ENCODE measurements at regions not wholly inside any gene's neighbourhood (a gene's known extent, or its start where the extent isn't known, plus 50 kb on each side); places are given as distances from the start of the nearest gene placed in this dataset.

- no peaks in the 10 kb centered on the region for H3K36me3 ChIP-seq (ENCODE audit: control insufficient read depth in 2 of 2, insufficient read depth in 2 of 2, low read length in 1 of 2)
- 29% methylated on average over 20 of the region's 20 CpGs for WGBS
- H3K27me3 ChIP-seq (ENCODE audit: control insufficient read depth in 2 of 2, insufficient read depth in 1 of 2, low read length in 1 of 2) = no peaks in the 10 kb centered on the region
- H3K27ac ChIP-seq (ENCODE audit: low read depth in 1 of 2, low read length in 1 of 2) = peak overlapping the region; percentile 85 to 87
- peak overlapping the region; percentile 41 to 42 for H3K4me3 ChIP-seq (ENCODE audit: low read length in 2 of 2)
- H3K9me3 ChIP-seq (ENCODE audit: control insufficient read depth in 2 of 2, insufficient read depth in 1 of 2, low read length in 1 of 2) = no peaks in the 10 kb centered on the region
- DNase-seq (ENCODE audit: low read depth in 6 of 9, low spot score in 9 of 9) = peak; percentile 53 to 90 (median 73)
- H3K4me1 ChIP-seq (ENCODE audit: control insufficient read depth in 2 of 2, insufficient read depth in 2 of 2, low read length in 2 of 2) = peaks cover 32 to 63% of the 10 kb centered on the region in 2 donors
Measured at GRCh38 chr15:70559265-70560239, 203.8 kb downstream of the UACA start.

- no peaks in the 10 kb centered on the region for H3K27me3 ChIP-seq (ENCODE audit: control insufficient read depth in 2 of 2, insufficient read depth in 1 of 2, low read length in 1 of 2)
- H3K9me3 ChIP-seq (ENCODE audit: control insufficient read depth in 2 of 2, insufficient read depth in 1 of 2, low read length in 1 of 2) = no peaks in the 10 kb centered on the region
- peak in 2 of 9 donors; percentile 33 to 51 for DNase-seq (ENCODE audit: low read depth in 6 of 9, low spot score in 9 of 9)
- peak overlapping the region; percentile 85 to 87 for H3K27ac ChIP-seq (ENCODE audit: low read depth in 1 of 2, low read length in 1 of 2)
- H3K36me3 ChIP-seq (ENCODE audit: control insufficient read depth in 2 of 2, insufficient read depth in 2 of 2, low read length in 1 of 2) = no peaks in the 10 kb centered on the region
- H3K4me3 ChIP-seq (ENCODE audit: low read length in 2 of 2) = peak overlapping the region; percentile 41 to 42
- 78% methylated on average over 10 of the region's 10 CpGs for WGBS
- peaks cover 32 to 63% of the 10 kb centered on the region in 2 donors for H3K4me1 ChIP-seq (ENCODE audit: control insufficient read depth in 2 of 2, insufficient read depth in 2 of 2, low read length in 2 of 2)
Measured at GRCh38 chr15:70558406-70559264, 204.7 kb downstream of the UACA start.

GRCh38 chr15:70557521-70558258, 205.7 kb downstream of the UACA start:
- WGBS = 83% methylated on average over 3 of the region's 3 CpGs
- Histone ChIP-seq H3K27ac (ENCODE audit: low read depth in 1 of 2, low read length in 1 of 2) (peak overlapping the region; percentile 61 to 71), H3K4me3 (ENCODE audit: low read length in 2 of 2) (peak overlapping the region in 1 of 2 donors; percentile 41), H3K9me3 (ENCODE audit: control insufficient read depth in 2 of 2, insufficient read depth in 1 of 2, low read length in 1 of 2) (no peaks in the 10 kb centered on the region), H3K36me3 (ENCODE audit: control insufficient read depth in 2 of 2, insufficient read depth in 2 of 2, low read length in 1 of 2) (no peaks in the 10 kb centered on the region), H3K27me3 (ENCODE audit: control insufficient read depth in 2 of 2, insufficient read depth in 1 of 2, low read length in 1 of 2) (no peaks in the 10 kb centered on the region), H3K4me1 (ENCODE audit: control insufficient read depth in 2 of 2, insufficient read depth in 2 of 2, low read length in 2 of 2) (peaks cover 32 to 63% of the 10 kb centered on the region in 2 donors)
- peak in 1 of 9 donors; percentile 39 for DNase-seq (ENCODE audit: low read depth in 6 of 9, low spot score in 9 of 9)

- peak overlapping the region in 1 of 2 donors; percentile 61 for H3K27ac ChIP-seq (ENCODE audit: low read depth in 1 of 2, low read length in 1 of 2)
- H3K4me3 ChIP-seq (ENCODE audit: low read length in 2 of 2) = no peak overlapping the region
- WGBS = 57% methylated on average over 7 of the region's 7 CpGs
- DNase-seq (ENCODE audit: low read depth in 6 of 9, low spot score in 9 of 9) = peak in 1 of 9 donors; percentile 54
- no peaks in the 10 kb centered on the region for H3K9me3 ChIP-seq (ENCODE audit: control insufficient read depth in 2 of 2, insufficient read depth in 1 of 2, low read length in 1 of 2)
- H3K27me3 ChIP-seq (ENCODE audit: control insufficient read depth in 2 of 2, insufficient read depth in 1 of 2, low read length in 1 of 2) = no peaks in the 10 kb centered on the region
- peaks cover 32 to 63% of the 10 kb centered on the region in 2 donors for H3K4me1 ChIP-seq (ENCODE audit: control insufficient read depth in 2 of 2, insufficient read depth in 2 of 2, low read length in 2 of 2)
- H3K36me3 ChIP-seq (ENCODE audit: control insufficient read depth in 2 of 2, insufficient read depth in 2 of 2, low read length in 1 of 2) = no peaks in the 10 kb centered on the region
Measured at GRCh38 chr15:70556779-70557178, 206.6 kb downstream of the UACA start.

- no peak for DNase-seq (ENCODE audit: low read depth in 6 of 9, low spot score in 9 of 9)
- H3K4me1 ChIP-seq (ENCODE audit: control insufficient read depth in 2 of 2, insufficient read depth in 2 of 2, low read length in 2 of 2) = peaks cover 32 to 61% of the 10 kb centered on the region in 2 donors
- WGBS = 93% methylated on average over 4 of the region's 4 CpGs
- H3K9me3 ChIP-seq (ENCODE audit: control insufficient read depth in 2 of 2, insufficient read depth in 1 of 2, low read length in 1 of 2) = no peaks in the 10 kb centered on the region
- no peaks in the 10 kb centered on the region for H3K27me3 ChIP-seq (ENCODE audit: control insufficient read depth in 2 of 2, insufficient read depth in 1 of 2, low read length in 1 of 2)
- no peak overlapping the region for H3K4me3 ChIP-seq (ENCODE audit: low read length in 2 of 2)
- H3K36me3 ChIP-seq (ENCODE audit: control insufficient read depth in 2 of 2, insufficient read depth in 2 of 2, low read length in 1 of 2) = no peaks in the 10 kb centered on the region
- peak overlapping the region; percentile 61 to 72 for H3K27ac ChIP-seq (ENCODE audit: low read depth in 1 of 2, low read length in 1 of 2)
Measured at GRCh38 chr15:70556151-70556741, 207.1 kb downstream of the UACA start.

GRCh38 chr15:70555713-70556112, 207.6 kb downstream of the UACA start:
- no peak overlapping the region for H3K4me3 ChIP-seq (ENCODE audit: low read length in 2 of 2)
- WGBS = 68% methylated on average over 3 of the region's 3 CpGs
- no peaks in the 10 kb centered on the region for H3K36me3 ChIP-seq (ENCODE audit: control insufficient read depth in 2 of 2, insufficient read depth in 2 of 2, low read length in 1 of 2)
- no peaks in the 10 kb centered on the region for H3K9me3 ChIP-seq (ENCODE audit: control insufficient read depth in 2 of 2, insufficient read depth in 1 of 2, low read length in 1 of 2)
- peak overlapping the region; percentile 19 to 21 for H3K27ac ChIP-seq (ENCODE audit: low read depth in 1 of 2, low read length in 1 of 2)
- H3K27me3 ChIP-seq (ENCODE audit: control insufficient read depth in 2 of 2, insufficient read depth in 1 of 2, low read length in 1 of 2) = no peaks in the 10 kb centered on the region
- DNase-seq (ENCODE audit: low read depth in 6 of 9, low spot score in 9 of 9) = peak in 2 of 9 donors; percentile 48 to 64
- H3K4me1 ChIP-seq (ENCODE audit: control insufficient read depth in 2 of 2, insufficient read depth in 2 of 2, low read length in 2 of 2) = peaks cover 32 to 56% of the 10 kb centered on the region in 2 donors

- Histone ChIP-seq H3K27me3 (ENCODE audit: control insufficient read depth in 2 of 2, insufficient read depth in 1 of 2, low read length in 1 of 2) (no peaks in the 10 kb centered on the region), H3K4me3 (ENCODE audit: low read length in 2 of 2) (no peak overlapping the region), H3K36me3 (ENCODE audit: control insufficient read depth in 2 of 2, insufficient read depth in 2 of 2, low read length in 1 of 2) (no peaks in the 10 kb centered on the region), H3K4me1 (ENCODE audit: control insufficient read depth in 2 of 2, insufficient read depth in 2 of 2, low read length in 2 of 2) (no peaks in the 10 kb centered on the region), H3K9me3 (ENCODE audit: control insufficient read depth in 2 of 2, insufficient read depth in 1 of 2, low read length in 1 of 2) (no peaks in the 10 kb centered on the region), H3K27ac (ENCODE audit: low read depth in 1 of 2, low read length in 1 of 2) (no peak overlapping the region)
- DNase-seq (ENCODE audit: low read depth in 6 of 9, low spot score in 9 of 9) = no peak
Measured at GRCh38 chr15:70547846-70548487, 215.4 kb downstream of the UACA start.

GRCh38 chr15:70545526-70545925, 217.8 kb downstream of the UACA start:
- Histone ChIP-seq H3K9me3 (ENCODE audit: control insufficient read depth in 2 of 2, insufficient read depth in 1 of 2, low read length in 1 of 2) (no peaks in the 10 kb centered on the region), H3K4me1 (ENCODE audit: control insufficient read depth in 2 of 2, insufficient read depth in 2 of 2, low read length in 2 of 2) (no peaks in the 10 kb centered on the region), H3K27me3 (ENCODE audit: control insufficient read depth in 2 of 2, insufficient read depth in 1 of 2, low read length in 1 of 2) (no peaks in the 10 kb centered on the region), H3K4me3 (ENCODE audit: low read length in 2 of 2) (no peak overlapping the region), H3K36me3 (ENCODE audit: control insufficient read depth in 2 of 2, insufficient read depth in 2 of 2, low read length in 1 of 2) (no peaks in the 10 kb centered on the region), H3K27ac (ENCODE audit: low read depth in 1 of 2, low read length in 1 of 2) (no peak overlapping the region)
- no peak for DNase-seq (ENCODE audit: low read depth in 6 of 9, low spot score in 9 of 9)
- WGBS = 99% methylated on average over 2 of the region's 2 CpGs

Data from thymus (tissue), 11 donors.